Heart right ventricle (tissue), 16 donors: ENCODE measurements at regions not wholly inside any gene's neighbourhood (a gene's known extent, or its start where the extent isn't known, plus 50 kb on each side); places are given as distances from the start of the nearest gene placed in this dataset.

Experiments
- ATAC-seq, 8 donors: fragments of 200-7000 bp; cut with Tn5 transposase; one replicate each; pipeline ENCODE4 v1.9.1; 2020; ENCODE audit warnings: mild to moderate bottlenecking in 8 of 8, moderate library complexity in 8 of 8, moderate number of reproducible peaks in 1 of 8
- DNase-seq, 2 donors: peaks; one replicate each; pipeline ENCODE4 v3.0.0-alpha.2; 2020
- H3K27ac ChIP-seq, 10 donors: fragments of 200-600 bp; sonication (generic) in 2 of 10; one replicate each; pipeline versions ENCODE4 v1.5.0 to v1.8.0; 2020 to 2022; ENCODE audit warnings: mild to moderate bottlenecking in 3 of 10
- H3K27me3 ChIP-seq, 7 donors: fragments of 200-600 bp; one replicate each; pipeline ENCODE4 v1.8.0; 2021 to 2022; ENCODE audit warnings: mild to moderate bottlenecking in 2 of 7
- H3K36me3 ChIP-seq, 9 donors: fragments of 200-600 bp; sonication (generic) in 1 of 9; one replicate each; pipeline versions ENCODE4 v1.5.0 to v1.8.0; 2020 to 2022; ENCODE audit warnings: mild to moderate bottlenecking in 2 of 9
- H3K4me1 ChIP-seq, 9 donors: fragments of 200-600 bp; sonication (generic) in 1 of 9; one replicate each; pipeline versions ENCODE4 v1.5.0 to v1.8.0; 2020 to 2022; ENCODE audit warnings: mild to moderate bottlenecking in 4 of 9
- H3K4me3 ChIP-seq, 10 donors: fragments of 200-600 bp; sonication (generic) in 2 of 10; one replicate each; pipeline versions ENCODE4 v1.5.0 to v1.8.0; 2020 to 2022; ENCODE audit warnings: mild to moderate bottlenecking in 7 of 10, moderate library complexity in 2 of 10
- H3K9me3 ChIP-seq, 11 donors: fragments of 200-600 bp in 10 of 11; sonication (generic) in 2 of 11; one replicate each; pipeline versions ENCODE4 v1.5.0 to v1.8.0; 2013 to 2022; ENCODE audit warnings: mild to moderate bottlenecking in 2 of 11, control low read depth in 1 of 11, moderate library complexity in 1 of 11
- CTCF ChIP-seq, 9 donors: fragments of 200-600 bp; sonication (generic) in 2 of 9; IDR thresholded peaks; one replicate each; pipeline versions ENCODE4 v1.5.0 to v1.8.0; 2021 to 2022; ENCODE audit warnings: antibody characterized with exemption in 9 of 9, mild to moderate bottlenecking in 5 of 9, moderate library complexity in 1 of 9
- WGBS, 2 donors: extraction: QIAGEN DNeasy Blood & Tissue Kit; methylation state at CpG; one replicate each; pipeline ENCODE4 v1.1.7; 2013; ENCODE audit warnings: inconsistent platforms in 1 of 2; 5-methylcytosine and 5-hydroxymethylcytosine counted together
- intact Hi-C, 10 donors: fragments of 100-400 bp; cut with DNase I; formaldehyde crosslinking; loops; one replicate each; pipeline versions ENCODE4 v1.11.1 to v1.14.2; 2022
- donor health status: Arrhythmogenic right ventricular cardiomyopathy.
- donor health status: ischemic (EF 13 %, LVEDD 7.1; RV severe dilation, severe dysfunction).
- donor health status: healthy with polysubstance abuse.
- donor health status: DM: no; HTN: yes; CAD: no.
- donor health status: DM: no; HTN: no; CAD: no.
- donor health status: ischemic (EF 25% LVEDD 6.9; RV normal size, moderate dysfunction).
- donor health status: ischemic (EF 25% LVEDD 5.7; RV mildly dilated, moderate dysfunction).
- donor health status: healthy.
- donor health status: DM: yes; HTN: yes; CAD: no.
- donor health status: Ischemic cardiomyopathy.
- donor health status: ischemic (EF 35%, LVEDD 5.7; RV mildly dilated, moderate dysfunction).
- donor health status: nonischemic (EF 11% LVEDD 7.7; RV severe dilation, severe dysfunction).
- donor health status: DM: yes; HTN: yes; CAD: no.
- donor health status: PGD.
- donor health status: ischemic (EF 29% LVEDD 5.4; RV normal size, mild dysfunction).
- donor health status: nonischemic (EF 23%, LVEDD 6.1; RV moderate dilation, normal function).

DNA sequence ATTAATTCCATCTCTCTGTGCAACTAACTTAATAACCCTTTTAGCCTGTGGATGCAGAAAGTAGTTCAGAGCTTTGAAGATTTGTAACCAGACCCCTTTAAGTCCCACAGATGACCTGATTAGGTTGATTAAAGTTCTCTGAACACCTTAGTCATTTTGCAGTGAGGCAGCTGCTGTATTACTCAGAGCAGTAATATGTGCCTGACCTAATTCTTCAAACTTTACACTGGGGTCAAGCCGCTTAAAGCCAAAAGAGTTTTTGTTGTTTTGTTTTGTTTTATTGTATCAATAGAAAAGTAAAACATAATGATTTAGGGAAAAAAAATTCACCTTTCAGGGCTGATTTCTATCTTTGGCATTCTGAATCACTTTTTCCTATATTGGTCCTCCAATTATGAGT, 78.6 kb upstream of the PLEKHG7 start:
- no peaks in the 10 kb centered on the region for H3K36me3 ChIP-seq
- no peak for TF ChIP-seq CTCF (IDR thresholded peaks at IDR 0.05)
- intact Hi-C loops: no loop called here
- WGBS, 2 donors: 91 to 95% methylated on average over 1 of the region's 1 CpG
- no peaks in the 10 kb centered on the region for H3K4me1 ChIP-seq
- H3K9me3 ChIP-seq: peaks cover 0 to 9% (median 0%) of the 10 kb centered on the region in 11 donors
- no peaks in the 10 kb centered on the region for H3K27me3 ChIP-seq
- DNase-seq (no peak), ATAC-seq (no peak)
- no peak overlapping the region for H3K27ac ChIP-seq
- H3K4me3 ChIP-seq: no peak overlapping the region

DNA sequence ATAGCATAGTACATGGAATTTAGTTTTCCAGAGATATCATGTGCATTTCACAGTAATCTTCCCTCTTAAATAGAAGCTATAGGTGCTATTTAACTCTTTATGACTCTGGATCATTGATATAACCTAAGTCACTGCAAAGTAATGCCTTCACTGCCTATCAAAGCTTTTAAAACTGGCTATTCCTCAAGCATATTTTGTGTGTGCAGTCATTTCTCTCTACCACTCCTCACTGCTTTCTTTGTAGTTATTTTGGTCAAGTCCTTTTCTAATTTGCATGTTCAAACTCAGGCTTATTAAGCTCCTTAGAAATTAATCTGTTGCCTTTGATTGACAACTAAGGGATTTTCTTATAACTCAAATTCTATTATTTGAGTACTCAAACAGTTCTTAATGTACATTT, 79.4 kb upstream of the PLEKHG7 start:
- Histone ChIP-seq H3K27ac (no peak overlapping the region), H3K36me3 (no peaks in the 10 kb centered on the region), H3K4me1 (no peaks in the 10 kb centered on the region), H3K4me3 (no peak overlapping the region), H3K9me3 (peaks cover 0 to 9% (median 0%) of the 10 kb centered on the region in 11 donors), H3K27me3 (no peaks in the 10 kb centered on the region)
- intact Hi-C loops: no loop called here
- ATAC-seq: no peak
- DNase-seq: no peak
- no peak for TF ChIP-seq CTCF (IDR thresholded peaks at IDR 0.05)

DNA sequence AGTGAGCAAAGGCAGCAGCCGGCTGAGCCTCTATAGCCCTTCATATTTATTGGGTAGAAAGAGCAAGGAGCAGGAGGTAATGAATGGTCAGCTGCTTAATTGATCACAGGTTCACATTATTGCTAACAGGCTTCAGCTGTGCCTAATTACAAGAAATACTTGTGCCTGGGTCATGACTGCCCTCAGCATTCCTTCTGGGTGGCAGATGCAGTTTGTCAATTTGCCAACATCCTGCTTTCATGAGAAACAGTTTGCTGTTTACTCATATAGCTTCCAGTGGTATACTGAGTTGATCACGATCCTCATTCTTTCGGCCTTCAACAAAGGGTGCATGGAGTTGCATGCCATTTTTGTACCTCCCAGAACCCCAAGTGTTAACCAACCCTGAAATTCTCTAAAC, 81.0 kb upstream of the PLEKHG7 start:
- WGBS, 2 donors: 92 to 95% methylated on average over 3 of the region's 3 CpGs
- Histone ChIP-seq H3K4me1 (no peaks in the 10 kb centered on the region), H3K4me3 (no peak overlapping the region), H3K36me3 (no peaks in the 10 kb centered on the region), H3K27ac (no peak overlapping the region), H3K9me3 (peaks cover 0 to 9% (median 0%) of the 10 kb centered on the region in 11 donors), H3K27me3 (no peaks in the 10 kb centered on the region)
- TF ChIP-seq CTCF (IDR thresholded peaks at IDR 0.05): no peak
- DNase-seq (no peak), ATAC-seq (no peak)
- intact Hi-C loops: no loop called here

DNA sequence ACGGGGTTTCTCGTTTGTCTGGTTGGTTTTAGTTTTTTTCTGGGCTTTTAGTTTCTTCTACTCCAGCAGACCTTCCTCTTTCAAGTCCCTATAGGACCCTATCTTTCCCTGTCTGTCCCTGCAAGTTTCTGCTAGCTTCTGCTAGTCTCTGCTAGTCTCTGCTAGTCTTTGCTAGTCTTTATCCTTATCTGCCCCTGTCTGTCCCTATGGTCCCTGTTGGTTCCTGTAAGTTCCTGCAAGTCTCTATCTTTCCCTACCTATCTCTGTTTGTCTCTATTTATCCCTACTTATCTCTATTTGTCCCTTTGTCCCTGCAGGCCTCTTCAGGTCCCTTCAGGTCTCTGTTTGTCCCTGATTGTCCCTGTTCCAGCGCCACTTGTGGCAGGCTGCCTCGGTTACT, 81.5 kb upstream of the PLEKHG7 start:
- intact Hi-C loops: no loop called here
- no peak for TF ChIP-seq CTCF (IDR thresholded peaks at IDR 0.05)
- DNase-seq (no peak), ATAC-seq (no peak)
- Histone ChIP-seq H3K9me3 (peaks cover 0 to 9% (median 0%) of the 10 kb centered on the region in 11 donors), H3K27ac (no peak overlapping the region), H3K4me3 (no peak overlapping the region), H3K36me3 (no peaks in the 10 kb centered on the region), H3K4me1 (no peaks in the 10 kb centered on the region), H3K27me3 (no peaks in the 10 kb centered on the region)
- 95 to 97% methylated on average over 4 of the region's 4 CpGs for WGBS, 2 donors
